Fibroblast of lung (primary cell): ENCODE measurements at regions not wholly inside any gene's neighbourhood (a gene's known extent, or its start where the extent isn't known, plus 50 kb on each side); places are given as distances from the start of the nearest gene placed in this dataset.

ENCODE experiments used
- DNase-seq, 2 donors: peaks; one replicate each; pipeline versions ENCODE4 v3.0.0 to v3.0.0-alpha.2; 2010; ENCODE audit warnings: low read depth in 2 of 2
- H2AFZ ChIP-seq: 2 replicates; pipeline ENCODE4 v1.5.1; 2012; ENCODE audit warnings: low read length, control low read depth, inconsistent platforms
- H3K27ac ChIP-seq: 2 replicates; pipeline ENCODE4 v1.5.1; 2011; ENCODE audit warnings: low read length, control low read depth; ENCODE audit not compliant: insufficient read depth
- H3K27me3 ChIP-seq: 2 replicates; pipeline ENCODE4 v1.5.1; 2011; ENCODE audit warnings: mild to moderate bottlenecking, low read length; ENCODE audit not compliant: control insufficient read depth, insufficient read depth
- H3K36me3 ChIP-seq: 2 replicates; pipeline ENCODE4 v1.5.1; 2011; ENCODE audit warnings: low read length; ENCODE audit not compliant: control insufficient read depth, insufficient read depth
- H3K4me1 ChIP-seq: 2 replicates; pipeline ENCODE4 v1.5.1; 2011; ENCODE audit warnings: low read length; ENCODE audit not compliant: control insufficient read depth, insufficient read depth; ENCODE audit errors: extremely low read depth
- H3K4me2 ChIP-seq: 2 replicates; pipeline ENCODE4 v1.5.1; 2011; ENCODE audit warnings: low read length, control low read depth; ENCODE audit not compliant: insufficient read depth; ENCODE audit errors: extremely low read depth
- H3K4me3 ChIP-seq, 4 experiments: fragments of 200-600 bp in 1 of 4; sonication (generic) in 1 of 4; replicated peaks in 1 of 4; 2 replicates each; pipeline ENCODE4 v1.5.1; 2011 to 2016; ENCODE audit warnings: low read length in 4 of 4, low read depth in 3 of 4, mild to moderate bottlenecking in 3 of 4, control low read depth in 2 of 4, inconsistent platforms in 1 of 4, mixed read lengths in 1 of 4; ENCODE audit not compliant: insufficient read depth in 1 of 4; ENCODE audit errors: control extremely low read depth in 1 of 4
- H3K79me2 ChIP-seq: 2 replicates; pipeline ENCODE4 v1.5.1; 2012; ENCODE audit warnings: mild to moderate bottlenecking, low read length, inconsistent platforms; ENCODE audit not compliant: control insufficient read depth, insufficient read depth
- H3K9ac ChIP-seq: 2 replicates; pipeline ENCODE4 v1.5.1; 2011; ENCODE audit warnings: mild to moderate bottlenecking, low read length, control low read depth; ENCODE audit not compliant: insufficient read depth
- H3K9me3 ChIP-seq: 2 replicates; pipeline ENCODE4 v1.5.1; 2012; ENCODE audit warnings: low read depth, low read length; ENCODE audit not compliant: control insufficient read depth, insufficient read depth
- H4K20me1 ChIP-seq: 2 replicates; pipeline ENCODE4 v1.5.1; 2011; ENCODE audit warnings: low read length; ENCODE audit not compliant: control insufficient read depth, insufficient read depth; ENCODE audit errors: extremely low read depth
- CTCF ChIP-seq, 2 donors: IDR thresholded peaks in 1 of 2; conservative IDR thresholded peaks in 1 of 2; 1 replicate in 1 of 2; 2 replicates in 1 of 2; pipeline ENCODE4 v1.5.1; 2011 to 2012; ENCODE audit warnings: low read length in 2 of 2, control low read depth in 1 of 2, inconsistent platforms in 1 of 2, low read depth in 1 of 2, mild to moderate bottlenecking in 1 of 2
- EZH2 ChIP-seq: IDR thresholded peaks from 2 replicates; pipeline ENCODE4 v1.5.1; 2012; ENCODE audit warnings: low read length, control low read depth, mild to moderate bottlenecking; ENCODE audit errors: missing control alignments

- Histone ChIP-seq H3K4me3 (no peak overlapping the region), H3K79me2 (no peaks in the 10 kb centered on the region), H3K36me3 (no peaks in the 10 kb centered on the region), H3K27me3 (no peaks in the 10 kb centered on the region), H3K9me3 (no peaks in the 10 kb centered on the region), H2AFZ (no peak overlapping the region), H3K4me1 (no peaks in the 10 kb centered on the region), H3K4me2 (no peak overlapping the region), H3K27ac (no peak overlapping the region), H3K9ac (no peak overlapping the region), H4K20me1 (no peaks in the 10 kb centered on the region)
- TF ChIP-seq EZH2 (no peak), CTCF (conservative IDR thresholded peaks at IDR 0.05 in 1 of 2, IDR thresholded peaks at IDR 0.05 in 1 of 2; ENCODE audit: low read depth in 1 of 2, low read length in 2 of 2) (no peak)
- no peak for DNase-seq
These were observed 437.5 kb downstream of the INSC start for GRCh38 chr11:15551901-15552851.

- Histone ChIP-seq H3K4me2 (no peak overlapping the region), H3K9ac (no peak overlapping the region), H3K4me1 (no peaks in the 10 kb centered on the region), H3K27me3 (no peaks in the 10 kb centered on the region), H3K79me2 (no peaks in the 10 kb centered on the region), H4K20me1 (no peaks in the 10 kb centered on the region), H3K27ac (no peak overlapping the region), H3K9me3 (no peaks in the 10 kb centered on the region), H2AFZ (no peak overlapping the region), H3K4me3 (no peak overlapping the region), H3K36me3 (no peaks in the 10 kb centered on the region)
- no peak for DNase-seq
- TF ChIP-seq CTCF (conservative IDR thresholded peaks at IDR 0.05 in 1 of 2, IDR thresholded peaks at IDR 0.05 in 1 of 2; ENCODE audit: low read depth in 1 of 2, low read length in 2 of 2) (no peak), EZH2 (no peak)
These were observed 440.4 kb downstream of the INSC start for GRCh38 chr11:15555161-15555560.

- no peak overlapping the region for H3K4me2 ChIP-seq
- no peak for DNase-seq
- H3K27me3 ChIP-seq: no peaks in the 10 kb centered on the region
- H3K36me3 ChIP-seq: no peaks in the 10 kb centered on the region
- no peaks in the 10 kb centered on the region for H4K20me1 ChIP-seq
- no peak for TF ChIP-seq CTCF (conservative IDR thresholded peaks at IDR 0.05 in 1 of 2, IDR thresholded peaks at IDR 0.05 in 1 of 2; ENCODE audit: low read depth in 1 of 2, low read length in 2 of 2)
- TF ChIP-seq EZH2: no peak
- no peak overlapping the region for H2AFZ ChIP-seq
- no peaks in the 10 kb centered on the region for H3K79me2 ChIP-seq
- H3K4me3 ChIP-seq: no peak overlapping the region
- no peak overlapping the region for H3K27ac ChIP-seq
- no peak overlapping the region for H3K9ac ChIP-seq
- H3K4me1 ChIP-seq: no peaks in the 10 kb centered on the region
- no peaks in the 10 kb centered on the region for H3K9me3 ChIP-seq
These were observed 442.9 kb downstream of the INSC start for GRCh38 chr11:15557457-15558230.
